Stimulated activated CD8-positive, alpha-beta memory T cell treated with anti-CD3 and anti-CD28 coated beads, Interleukin-4, amount 100 ng/mL, for 4 hours (primary cell): ENCODE measurements at regions not wholly inside any gene's neighbourhood (a gene's known extent, or its start where the extent isn't known, plus 50 kb on each side); places are given as distances from the start of the nearest gene placed in this dataset.

Experiments
- DNase-seq, 2 donors: peaks; one replicate each; pipeline ENCODE4 v3.0.0-alpha.2; 2020; ENCODE audit warnings: low read depth in 2 of 2, low spot score in 1 of 2

- no peak for DNase-seq
These were observed 73.2 kb upstream of the NKX1-1 start for GRCh38 chr4:1479454-1479853.

- DNase-seq = no peak
These were observed 72.6 kb upstream of the NKX1-1 start for GRCh38 chr4:1478766-1479355.

DNA sequence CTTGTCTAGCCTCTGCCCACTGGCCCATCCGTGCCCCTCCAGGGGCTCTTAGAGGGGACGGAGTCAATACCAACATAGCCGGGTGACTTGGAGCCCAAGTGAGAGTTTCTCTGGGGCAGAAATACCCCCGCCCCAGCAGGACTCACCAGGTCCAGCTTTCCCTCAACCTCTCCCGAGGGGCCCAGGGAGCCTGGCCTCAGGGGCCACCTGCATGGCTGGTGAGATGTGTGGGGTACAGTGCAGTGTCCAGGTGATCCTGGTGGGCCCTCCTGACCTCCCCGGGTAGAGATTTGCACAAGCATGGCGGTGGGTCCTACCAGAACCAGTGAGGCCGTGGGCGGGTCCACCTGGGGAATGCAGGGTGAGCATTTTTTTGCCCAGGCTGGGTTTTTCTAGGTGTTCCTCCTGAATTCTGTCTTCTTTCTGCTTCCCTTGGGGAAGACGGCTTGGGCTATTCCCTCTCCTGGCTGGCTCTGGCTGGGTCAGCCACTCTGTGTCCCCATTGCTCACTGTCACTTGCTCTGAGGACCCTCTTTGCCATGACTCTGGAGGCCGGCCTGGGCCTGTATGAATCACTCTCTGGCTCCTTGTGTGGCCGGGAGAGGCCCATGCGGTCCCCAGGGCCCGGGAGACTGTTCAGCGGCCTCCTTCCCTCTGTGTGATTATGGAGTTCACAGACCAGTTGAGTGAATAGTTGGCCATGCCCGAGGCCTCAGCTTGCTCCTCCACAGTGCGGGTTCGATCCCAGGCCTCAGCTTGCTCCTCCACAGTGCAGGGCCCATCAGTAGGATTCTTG is 71.0 kb upstream of the NKX1-1 start:
- DNase-seq = no peak

DNA sequence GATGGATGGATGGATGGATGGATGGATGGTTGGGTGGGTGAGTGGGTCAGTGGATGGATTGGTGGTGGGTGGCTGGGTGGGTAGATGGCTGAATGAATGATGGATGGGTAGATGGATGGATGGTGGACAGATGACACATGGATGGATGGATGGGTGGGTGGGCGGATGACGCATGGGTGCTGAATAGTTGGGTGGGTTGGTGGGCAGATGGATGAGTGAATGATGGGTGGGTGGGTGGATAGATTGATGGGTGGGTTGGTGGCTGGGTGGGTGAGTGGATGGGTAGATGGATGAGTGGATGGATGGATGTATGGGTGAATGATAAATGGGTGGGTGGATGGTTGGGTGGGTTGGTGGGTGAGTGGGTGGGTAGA is 69.9 kb upstream of the NKX1-1 start:
- no peak for DNase-seq

DNA sequence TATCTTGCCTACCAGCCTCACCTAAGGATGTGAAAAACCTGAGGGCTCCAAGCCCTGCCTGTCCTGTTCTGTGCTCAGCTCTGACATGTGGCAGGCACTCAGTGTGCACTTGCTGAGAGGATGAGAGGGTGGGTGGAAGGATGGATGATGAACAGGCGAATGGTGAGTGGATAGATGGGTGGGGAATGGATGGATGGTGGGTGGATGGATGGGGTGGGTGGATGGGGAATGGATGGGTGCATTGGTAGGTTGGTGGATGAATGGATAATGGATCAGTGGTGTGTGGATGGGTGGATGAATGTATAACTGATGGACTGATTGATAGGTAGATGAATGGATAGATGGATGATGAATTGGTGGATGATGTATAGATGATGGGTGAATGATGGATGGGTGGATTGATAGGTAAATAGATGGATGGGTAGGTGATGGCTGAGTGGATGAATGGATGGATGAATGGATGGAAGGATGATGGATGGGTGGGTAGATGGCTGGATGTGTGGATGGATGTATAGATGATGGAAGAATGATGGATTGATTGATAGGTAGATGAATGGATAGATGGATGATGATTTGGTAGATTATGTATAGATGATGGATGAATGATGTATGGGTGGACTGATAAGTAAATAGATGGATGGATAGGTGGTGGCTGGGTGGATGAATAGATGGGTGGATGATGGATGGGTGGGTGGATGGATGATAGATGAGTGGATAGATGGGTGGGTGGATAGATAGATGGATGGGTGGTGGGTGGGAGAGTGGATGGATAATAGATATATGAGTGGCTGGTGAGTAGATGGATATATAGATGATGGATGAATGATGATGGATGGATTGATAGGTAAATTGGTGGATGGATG is 69.3 kb upstream of the NKX1-1 start:
- no peak for DNase-seq

- no peak for DNase-seq
These were observed 68.2 kb upstream of the NKX1-1 start for GRCh38 chr4:1474126-1475090.

DNA sequence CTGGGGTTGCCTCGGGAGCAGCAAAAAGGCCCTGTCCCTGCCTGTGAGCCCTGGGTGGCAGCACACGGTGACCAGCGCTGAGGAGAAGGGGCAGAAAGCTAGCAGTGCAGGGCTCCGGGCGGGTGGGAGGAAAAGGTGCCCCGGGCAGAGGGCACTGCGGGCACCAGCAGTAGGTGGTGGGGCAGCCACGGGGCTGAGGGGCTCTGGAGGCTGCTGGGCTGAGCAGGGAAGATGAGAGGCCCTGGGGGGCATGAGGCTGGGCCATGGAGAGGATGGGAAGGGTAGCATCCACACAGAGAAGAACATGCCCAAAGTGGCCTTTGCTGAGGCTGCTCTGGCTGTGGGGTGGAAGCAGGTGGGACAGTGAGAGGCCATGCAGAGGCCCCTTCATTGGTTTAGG is 67.5 kb upstream of the NKX1-1 start:
- no peak for DNase-seq

DNA sequence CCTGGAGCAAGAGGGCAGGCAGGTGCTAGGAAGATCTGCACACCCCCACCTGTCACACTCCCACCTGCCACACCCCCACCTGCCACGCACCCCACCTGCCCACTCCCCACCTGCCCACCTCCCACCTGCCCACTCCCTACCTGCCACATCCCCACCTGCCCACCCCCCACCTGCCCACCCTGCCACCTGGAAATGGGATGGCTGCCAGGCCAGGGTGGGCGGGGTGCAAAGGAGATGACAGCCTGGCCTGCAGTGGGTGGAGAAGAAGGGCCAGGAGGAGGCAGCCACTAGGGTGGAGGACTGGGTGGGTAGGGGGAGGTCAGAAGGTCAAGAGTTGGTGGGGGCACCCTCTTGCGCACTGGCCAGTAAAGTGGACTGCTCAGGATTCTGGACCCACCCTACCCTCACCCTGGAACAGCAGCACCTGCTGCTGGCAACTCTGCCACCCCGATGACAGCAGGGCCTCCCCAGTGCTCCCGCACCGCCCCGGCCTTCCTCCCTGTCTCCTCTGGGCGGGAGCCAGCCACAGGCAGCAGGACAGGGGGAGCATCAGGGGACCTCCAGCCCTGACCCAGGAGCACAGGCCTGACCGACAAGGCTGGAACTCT is 66.8 kb upstream of the NKX1-1 start:
- no peak for DNase-seq

GRCh38 chr4:1472148-1472797 is 66.0 kb upstream of the NKX1-1 start:
- DNase-seq = no peak

- no peak for DNase-seq
These were observed 65.4 kb upstream of the NKX1-1 start for GRCh38 chr4:1471443-1472147.

DNA sequence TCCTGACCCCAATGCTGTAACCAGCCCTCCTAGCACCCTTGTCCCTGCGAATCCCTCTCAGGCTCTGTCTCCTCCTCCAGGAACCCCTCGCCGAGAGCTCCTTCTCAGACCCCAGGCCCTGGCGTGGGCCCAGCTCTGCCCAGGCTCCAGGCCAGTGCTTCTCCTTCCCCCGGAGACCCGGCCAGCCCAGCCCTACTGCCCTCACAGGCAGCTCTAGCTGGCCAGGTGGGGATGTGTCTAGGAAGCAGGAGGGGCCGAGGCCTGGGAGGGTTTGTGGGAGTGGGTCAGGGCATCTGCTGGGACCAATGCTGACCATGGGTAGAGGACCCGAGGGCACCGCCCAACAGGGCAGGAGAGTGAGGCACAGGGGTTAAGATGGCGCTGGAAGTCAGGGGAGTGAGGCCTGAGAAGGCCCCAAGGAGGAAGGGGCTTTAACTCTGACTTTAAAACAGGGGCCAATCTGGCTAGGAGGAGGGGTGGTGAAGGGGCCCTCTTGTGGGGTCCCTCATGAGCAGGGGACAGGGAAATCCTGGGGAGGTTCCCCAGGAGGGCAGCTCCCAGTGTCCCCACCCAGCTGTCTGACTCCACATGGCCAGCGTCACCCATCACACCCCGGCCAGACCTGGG is 64.7 kb upstream of the NKX1-1 start:
- DNase-seq = no peak

DNA sequence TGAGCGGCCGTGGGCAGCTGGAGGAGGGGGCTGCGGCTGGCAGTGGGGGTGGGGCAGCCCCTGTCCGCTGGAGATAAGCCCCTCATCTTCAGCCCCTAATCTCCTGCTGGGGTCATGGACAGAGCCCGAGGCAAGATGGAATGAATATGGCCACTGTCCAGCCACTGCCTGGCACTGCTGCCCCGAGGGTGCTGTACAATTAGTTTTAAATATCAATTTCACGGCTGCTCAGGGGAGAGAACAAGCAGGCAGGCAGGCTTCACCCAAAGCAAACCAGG is 64.1 kb upstream of the NKX1-1 start:
- no peak for DNase-seq

- DNase-seq = no peak
These were observed 63.6 kb upstream of the NKX1-1 start for GRCh38 chr4:1469607-1470392.

DNA sequence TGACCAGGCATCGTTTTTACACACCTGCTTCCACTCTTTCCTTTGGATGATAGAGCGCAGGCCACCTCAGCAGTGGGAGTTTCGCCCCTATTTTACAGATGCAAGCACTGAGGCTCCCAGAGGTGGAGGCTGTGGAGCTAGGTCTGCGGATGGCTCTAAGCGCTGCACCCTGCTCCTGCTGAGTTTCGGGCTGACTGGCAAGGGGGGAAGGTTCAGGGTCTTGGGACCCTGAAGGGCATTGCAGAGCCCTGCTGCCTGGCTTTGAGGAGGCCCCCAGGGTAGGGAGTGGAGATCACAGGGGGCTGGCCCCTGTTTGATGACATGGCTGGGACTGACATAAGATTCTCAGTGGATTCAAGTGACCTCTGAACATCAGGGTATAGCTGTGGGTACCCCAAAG is 62.8 kb upstream of the NKX1-1 start:
- no peak for DNase-seq

GRCh38 chr4:1467581-1468458 is 61.6 kb upstream of the NKX1-1 start:
- no peak for DNase-seq

GRCh38 chr4:1466863-1467165 is 60.6 kb upstream of the NKX1-1 start:
- no peak for DNase-seq

DNA sequence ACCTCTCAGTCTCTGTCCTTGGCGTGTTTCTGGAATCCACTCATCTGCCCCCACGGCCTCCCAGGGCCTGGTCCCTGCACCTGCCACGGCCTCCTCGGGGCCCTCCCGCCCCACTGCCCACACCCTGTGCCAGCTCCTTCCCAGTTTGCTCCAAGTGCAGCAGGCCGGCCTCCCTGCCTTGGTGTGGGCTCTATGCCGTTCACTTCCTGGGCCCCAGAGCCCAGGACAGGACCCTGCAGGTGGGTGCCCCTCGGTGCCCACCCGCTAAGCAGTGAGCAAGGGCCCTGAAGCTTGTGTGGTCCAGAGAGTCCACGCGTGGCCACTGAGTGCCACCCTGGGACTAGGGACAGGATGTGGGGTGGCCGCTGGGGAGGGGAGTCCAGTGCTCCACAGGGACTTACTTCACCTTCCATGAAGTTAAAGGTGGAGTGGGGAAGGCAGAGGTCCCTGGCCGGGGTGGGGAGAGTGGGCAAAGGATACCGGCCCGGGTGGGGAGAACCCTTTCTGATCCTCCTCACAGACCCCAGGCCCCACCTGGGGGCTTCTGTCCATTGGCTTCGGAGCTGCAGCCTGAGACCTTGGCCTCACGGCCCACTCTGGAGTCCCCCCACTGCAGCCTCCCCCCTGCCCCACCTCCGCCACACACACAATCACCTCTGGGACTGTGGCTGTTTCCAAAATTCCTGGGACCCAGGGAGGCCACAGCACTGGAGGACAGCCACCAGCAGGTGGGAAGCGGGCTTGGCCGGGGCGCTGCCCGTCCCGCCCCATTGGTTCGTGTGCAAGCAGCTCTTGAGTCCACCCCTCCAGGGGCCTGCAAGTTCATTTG is 60.0 kb upstream of the NKX1-1 start:
- no peak for DNase-seq
